Activated CD8-positive, alpha-beta memory T cell treated with anti-CD3 and anti-CD28 coated beads, Interleukin-2, amount 50 U/mL, for 4 hours (primary cell): ENCODE measurements at regions not wholly inside any gene's neighbourhood (a gene's known extent, or its start where the extent isn't known, plus 50 kb on each side); places are given as distances from the start of the nearest gene placed in this dataset.
"Not testable (repeated sequence)": the region's sequence is repeated elsewhere in the genome, so short reads cannot be mapped to it uniquely, and the experiment has no call there.

Source experiments
- DNase-seq: peaks from one replicate; pipeline ENCODE4 v3.0.0-alpha.2; 2020

DNA sequence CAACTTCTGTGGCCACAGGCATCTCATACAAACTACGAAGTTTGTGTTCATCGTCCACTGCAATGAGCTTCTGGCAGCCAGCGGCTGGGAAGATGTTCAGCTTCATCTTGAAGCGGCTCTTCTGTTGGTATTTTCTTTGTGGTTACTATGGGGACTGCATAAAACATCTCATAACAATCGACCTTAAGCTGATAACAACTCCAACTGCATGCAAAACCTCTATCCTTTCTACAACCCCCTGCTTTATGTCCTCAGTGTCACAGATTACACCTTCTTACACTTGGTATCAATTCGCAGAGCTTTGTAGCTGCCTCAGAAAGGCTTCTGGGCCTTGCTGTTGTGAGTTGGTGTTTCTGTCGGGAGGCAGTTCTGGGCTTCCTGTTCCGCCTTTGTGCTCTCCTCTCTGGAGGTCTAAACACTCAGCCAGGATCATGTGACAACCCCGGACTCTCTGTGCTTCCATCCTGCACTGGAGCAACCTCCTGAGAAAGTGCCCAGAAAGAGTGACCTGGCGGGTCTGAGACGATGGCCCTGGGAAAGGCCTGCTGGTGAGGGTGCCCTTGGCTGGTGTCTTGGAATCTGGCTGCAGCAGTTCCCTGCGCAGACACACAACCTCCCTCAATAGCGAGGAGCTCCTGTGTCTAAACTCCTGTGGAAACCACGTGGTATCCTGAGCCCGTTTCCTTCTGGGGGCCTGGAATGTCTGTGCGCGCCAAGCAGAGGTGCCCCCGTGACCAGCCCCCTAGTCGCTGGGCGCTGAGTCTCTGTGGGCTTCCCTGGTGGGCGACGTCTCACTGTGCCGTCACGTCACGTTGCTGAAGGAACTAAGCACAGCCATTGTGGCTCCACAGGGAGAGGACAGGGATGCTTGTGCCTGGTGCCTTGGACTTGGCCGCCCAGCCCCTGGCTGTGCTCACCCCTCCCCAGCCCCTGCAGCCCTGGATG, 339.6 kb downstream of the ADGRD1 start:
- not testable (repeated sequence) for DNase-seq

GRCh38 chr12:131294716-131295115, 341.0 kb downstream of the ADGRD1 start:
- DNase-seq, result not testable (repeated sequence)

DNA sequence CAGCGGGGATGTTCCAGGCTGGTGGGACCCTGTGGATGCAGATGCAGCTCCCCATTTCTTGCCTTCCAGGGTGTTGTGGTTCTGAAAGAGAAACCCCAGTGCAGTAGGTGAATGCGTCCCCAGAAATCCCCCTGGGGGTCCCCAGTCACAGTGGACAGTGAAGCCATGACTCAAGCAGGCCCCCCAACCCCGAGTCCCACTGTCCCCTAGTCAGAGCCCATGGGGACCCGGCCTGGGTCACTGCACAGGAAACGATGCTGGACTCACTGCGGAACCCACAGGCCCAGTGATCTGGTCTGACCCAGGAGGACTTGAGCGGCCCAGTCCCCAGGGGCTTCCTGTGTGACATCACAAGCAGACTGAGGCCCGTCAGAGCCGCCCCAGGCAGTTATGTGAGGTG, 341.4 kb downstream of the ADGRD1 start:
- not testable (repeated sequence) for DNase-seq

DNA sequence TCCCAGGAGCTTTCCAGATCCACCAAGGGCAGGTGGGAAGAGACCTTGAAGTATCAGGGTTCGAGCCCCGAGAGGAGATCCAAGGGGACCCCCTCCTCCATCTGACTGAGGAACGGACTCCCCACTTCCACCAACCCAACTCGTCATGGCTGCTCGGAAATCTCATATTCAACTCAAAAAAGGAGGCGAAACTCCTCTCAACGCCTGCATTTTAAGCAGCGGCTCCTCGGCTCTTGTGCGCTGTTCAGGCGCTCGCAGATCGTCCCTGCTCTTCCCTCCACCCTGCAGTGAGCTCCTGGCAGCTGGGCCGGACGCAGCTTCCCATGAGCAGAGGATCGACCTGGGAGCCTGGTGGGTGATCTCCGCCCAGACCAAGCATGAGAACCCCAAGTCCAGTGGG, 341.9 kb downstream of the ADGRD1 start:
- not testable (repeated sequence) for DNase-seq

DNA sequence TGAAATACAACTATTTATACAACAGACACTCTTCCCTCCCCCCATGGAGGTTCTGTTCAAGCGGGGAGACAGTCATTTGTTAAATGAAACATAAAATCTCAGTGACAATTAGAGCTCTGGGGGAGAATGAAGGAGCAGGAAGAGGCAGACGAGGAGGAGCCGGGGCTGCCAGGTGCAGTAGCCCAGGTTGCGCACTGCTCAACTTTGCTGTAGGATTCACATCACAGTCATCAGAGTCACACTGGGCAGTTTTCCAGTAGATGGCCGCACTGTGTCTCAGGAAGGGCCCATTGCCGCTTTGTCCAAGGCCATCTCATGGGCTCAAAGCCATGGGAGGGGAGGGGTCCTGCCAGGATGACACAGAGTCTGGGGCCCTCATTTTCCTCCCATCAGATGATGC, 342.4 kb downstream of the ADGRD1 start:
- not testable (repeated sequence) for DNase-seq

DNA sequence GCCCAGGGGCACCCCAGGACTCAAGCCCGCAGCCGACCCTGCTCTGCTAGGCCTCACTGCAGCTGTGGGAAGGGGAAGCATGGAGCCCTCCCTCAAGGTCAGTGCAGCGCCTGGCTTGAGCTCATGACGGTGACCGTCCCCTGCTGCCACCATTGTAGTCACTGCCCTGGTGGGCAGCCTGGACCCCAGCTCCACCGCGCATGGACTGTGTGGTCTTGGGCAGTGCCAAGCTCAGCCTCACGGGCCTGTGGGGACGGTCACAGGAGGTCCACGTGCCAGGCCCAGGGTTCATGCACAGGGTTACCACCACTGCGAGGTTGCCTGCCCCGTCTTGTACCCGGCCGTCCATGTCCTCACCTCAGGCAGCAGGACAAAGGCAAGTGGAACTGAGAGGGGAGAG, 342.9 kb downstream of the ADGRD1 start:
- DNase-seq, result not testable (repeated sequence)

DNA sequence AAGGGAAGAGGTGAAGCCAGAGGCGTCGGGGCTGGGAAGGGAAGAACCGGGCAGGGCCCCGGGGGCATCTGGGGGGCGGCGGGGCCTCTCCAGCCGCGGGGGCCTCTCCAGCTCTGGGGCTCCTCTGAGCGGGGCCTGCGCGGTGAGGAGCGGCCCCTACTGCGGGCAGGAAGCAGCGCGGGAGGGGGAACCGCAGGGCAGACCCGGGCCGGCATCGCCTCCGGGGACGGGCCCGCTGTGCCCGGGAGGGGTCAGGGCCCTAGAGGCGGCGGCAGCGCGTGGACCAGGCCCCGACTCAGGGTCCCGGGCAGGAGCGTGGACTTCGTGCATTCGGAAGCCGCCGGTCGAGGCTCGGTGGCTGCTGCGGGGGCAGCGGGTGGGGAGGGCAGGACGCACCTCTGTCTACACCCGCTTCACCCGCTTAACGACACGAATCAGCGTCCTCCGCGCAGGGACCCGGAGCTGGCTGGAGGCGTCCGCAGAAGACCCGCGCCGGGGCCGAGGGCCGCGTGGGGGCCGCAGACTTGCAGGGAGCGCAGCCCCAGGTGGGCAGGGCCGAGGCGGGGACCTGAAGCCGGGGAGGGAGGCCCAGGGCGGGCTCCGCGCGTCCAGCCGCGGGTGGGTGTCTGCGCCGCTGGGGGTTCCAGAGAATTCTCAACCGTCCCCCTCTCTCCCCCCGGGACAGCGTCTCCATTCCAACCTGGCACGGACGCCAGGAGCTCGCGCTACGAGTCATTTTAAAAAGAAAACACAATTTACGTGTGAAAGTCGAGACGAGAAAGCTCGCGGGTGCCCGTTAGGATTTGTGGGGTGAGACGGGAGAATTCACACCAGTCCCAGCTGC, 345.0 kb downstream of the ADGRD1 start:
- DNase-seq, result not testable (repeated sequence)

- DNase-seq, result not testable (repeated sequence)
These were observed 345.6 kb downstream of the ADGRD1 start for GRCh38 chr12:131299370-131299701.

- DNase-seq, result not testable (repeated sequence)
These were observed 349.9 kb downstream of the ADGRD1 start for GRCh38 chr12:131303576-131303975.

- DNase-seq, result not testable (repeated sequence)
These were observed 350.9 kb downstream of the ADGRD1 start for GRCh38 chr12:131304642-131305041.

GRCh38 chr12:131309700-131310099, 356.0 kb downstream of the ADGRD1 start:
- DNase-seq, result no peak

- not testable (repeated sequence) for DNase-seq
These were observed 356.7 kb downstream of the ADGRD1 start for GRCh38 chr12:131310227-131310969.

DNA sequence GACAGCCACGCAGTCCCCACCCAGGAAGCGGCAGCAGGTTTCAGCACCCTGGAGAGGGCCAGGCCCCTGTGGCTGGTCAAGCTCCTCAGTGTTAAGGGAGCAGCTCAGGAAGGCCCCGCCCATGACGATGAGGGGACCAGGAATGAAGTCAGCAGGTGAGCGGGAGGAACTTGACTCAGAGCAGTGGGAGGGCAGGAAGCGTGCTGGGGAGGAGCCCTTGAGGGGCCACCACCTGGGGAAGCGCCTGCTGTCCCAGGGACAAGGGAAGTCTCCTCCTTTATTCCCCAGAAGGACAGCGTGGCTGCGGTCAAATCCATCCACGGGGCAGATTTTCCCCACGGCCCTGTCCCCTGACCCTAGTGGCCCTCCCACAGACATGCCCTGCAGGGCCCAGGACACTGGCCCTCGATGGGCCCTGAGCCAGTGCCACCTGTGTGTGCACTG, 357.6 kb downstream of the ADGRD1 start:
- DNase-seq, result not testable (repeated sequence)

DNA sequence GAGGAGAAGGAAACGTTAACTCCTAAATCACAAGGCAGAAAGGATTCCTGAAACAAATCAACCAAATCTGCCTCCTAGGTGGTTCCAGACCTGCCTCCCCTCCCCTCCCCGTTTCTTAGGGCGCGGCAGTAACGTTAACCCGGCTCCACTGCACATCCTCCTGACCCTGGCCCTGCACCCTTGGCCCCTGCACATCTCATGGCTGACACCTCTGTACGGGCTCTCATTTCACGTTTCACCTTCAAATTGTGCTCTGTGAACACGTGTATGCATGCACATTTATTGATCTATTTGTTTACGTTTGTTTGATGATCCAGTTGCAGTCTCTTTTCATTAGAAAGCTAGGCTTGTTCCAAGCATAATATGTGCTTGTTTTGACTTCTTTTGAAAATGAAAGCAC, 358.1 kb downstream of the ADGRD1 start:
- no peak for DNase-seq

DNA sequence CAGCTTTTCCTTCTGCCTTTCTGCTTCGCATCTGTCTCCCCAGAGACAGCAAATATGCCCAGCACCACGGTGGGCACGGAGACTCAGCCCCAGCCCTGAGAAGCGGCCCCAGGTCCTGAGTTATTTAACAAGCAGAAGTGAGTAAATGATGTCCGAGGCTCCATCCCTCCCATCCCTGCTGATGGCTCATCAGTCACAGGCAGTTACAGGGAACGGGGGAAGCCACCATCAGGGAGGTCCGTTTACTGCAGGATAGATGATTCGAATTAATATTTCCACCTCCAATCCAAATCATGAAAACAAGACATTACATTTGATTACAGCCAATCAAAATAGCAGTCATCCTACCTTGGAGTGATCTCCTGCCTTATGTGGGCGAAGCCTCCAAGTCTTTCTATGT, 358.7 kb downstream of the ADGRD1 start:
- not testable (repeated sequence) for DNase-seq

- DNase-seq, result no peak
These were observed 359.3 kb downstream of the ADGRD1 start for GRCh38 chr12:131312793-131313545.

- DNase-seq, result no peak
These were observed 359.9 kb downstream of the ADGRD1 start for GRCh38 chr12:131313635-131314034.

GRCh38 chr12:131314524-131315090, 360.9 kb downstream of the ADGRD1 start:
- DNase-seq, result no peak

DNA sequence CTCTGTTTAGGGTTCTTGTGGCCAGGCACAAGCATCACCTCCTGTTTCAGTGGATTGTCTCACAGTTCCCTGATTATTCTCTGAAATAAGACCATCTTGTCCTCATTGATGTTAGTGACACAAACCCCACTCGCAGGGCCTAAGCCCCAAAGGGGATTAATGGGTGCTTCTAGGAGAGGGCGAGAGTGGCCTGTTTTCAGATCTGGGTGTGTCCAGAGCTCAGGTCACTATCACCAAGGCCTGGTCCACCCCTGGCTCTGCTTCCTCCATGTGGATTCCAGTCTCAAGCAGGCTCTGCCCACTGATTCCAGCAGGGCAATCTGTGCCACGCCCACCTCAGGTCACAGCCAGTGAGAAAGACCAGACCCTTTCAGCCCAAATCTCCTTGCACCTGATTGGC, 361.9 kb downstream of the ADGRD1 start:
- DNase-seq, result no peak

- DNase-seq, result no peak
These were observed 362.7 kb downstream of the ADGRD1 start for GRCh38 chr12:131316388-131316787.

GRCh38 chr12:131318045-131318685, 364.5 kb downstream of the ADGRD1 start:
- no peak for DNase-seq
